Neural cell (in vitro differentiated cells): ENCODE measurements at regions not wholly inside any gene's neighbourhood (a gene's known extent, or its start where the extent isn't known, plus 50 kb on each side); places are given as distances from the start of the nearest gene placed in this dataset.

Source experiments
- H2AFZ ChIP-seq: fragments of 200-600, 300-800 bp; sonication (generic), shearing (Covaris generic); 2 replicates; pipeline ENCODE4 v1.6.0; 2014; ENCODE audit warnings: low read depth, mild to moderate bottlenecking, antibody characterized with exemption, low read length, moderate library complexity
- H3F3A ChIP-seq: fragments of 200-600 bp; shearing (Covaris generic); 2 replicates; pipeline ENCODE4 v1.6.1; 2016; ENCODE audit warnings: mild to moderate bottlenecking, moderate library complexity, mixed read lengths, antibody characterized with exemption, low read length; ENCODE audit not compliant: insufficient read depth, poor library complexity, severe bottlenecking
- H3K27ac ChIP-seq: fragments of 200-600, 300-800 bp; sonication (generic), shearing (Covaris generic); 2 replicates; pipeline ENCODE4 v1.5.1; 2014; ENCODE audit warnings: mild to moderate bottlenecking, low read length, moderate library complexity
- H3K27me3 ChIP-seq: fragments of 300-800, 200-600 bp; sonication (generic), shearing (Covaris generic); 2 replicates; pipeline ENCODE4 v1.6.0; 2014; ENCODE audit warnings: mild to moderate bottlenecking, low read depth, low read length, moderate library complexity; ENCODE audit not compliant: insufficient read depth
- H3K36me3 ChIP-seq: fragments of 300-800, 200-600 bp; sonication (generic), shearing (Covaris generic); 2 replicates; pipeline ENCODE4 v1.5.1; 2014; ENCODE audit warnings: mild to moderate bottlenecking, antibody characterized with exemption, low read length, moderate library complexity; ENCODE audit not compliant: insufficient read depth
- H3K4me2 ChIP-seq: fragments of 300-800, 200-600 bp; sonication (generic), shearing (Covaris generic); 2 replicates; pipeline ENCODE4 v1.6.0; 2014; ENCODE audit warnings: mild to moderate bottlenecking, low read length
- H3K4me3 ChIP-seq: fragments of 300-800, 200-600 bp; sonication (generic), shearing (Covaris generic); 2 replicates; pipeline ENCODE4 v1.5.1; 2014; ENCODE audit warnings: mild to moderate bottlenecking, low read length, moderate library complexity
- H3K79me2 ChIP-seq: fragments of 200-600 bp; shearing (Covaris generic); replicated peaks from 2 replicates; pipeline ENCODE4 v1.6.0; 2014; ENCODE audit warnings: mild to moderate bottlenecking, low read length, moderate library complexity; ENCODE audit not compliant: insufficient read depth
- H3K9ac ChIP-seq: fragments of 300-800, 200-600 bp; sonication (generic), shearing (Covaris generic); 2 replicates; pipeline ENCODE4 v1.6.1; 2016; ENCODE audit warnings: mild to moderate bottlenecking, low read length, mixed read lengths
- H3K9me2 ChIP-seq: fragments of 200-600 bp; shearing (Covaris generic); 2 replicates; pipeline ENCODE4 v1.6.1; 2016; ENCODE audit warnings: mild to moderate bottlenecking, low read length, mixed read lengths; ENCODE audit not compliant: insufficient read depth
- H3K9me3 ChIP-seq: fragments of 200-600, 300-800 bp; sonication (generic), shearing (Covaris generic); 2 replicates; pipeline ENCODE4 v1.6.1; 2016; ENCODE audit warnings: mild to moderate bottlenecking, mixed run types, low read length, moderate library complexity, mixed read lengths
- H4K20me1 ChIP-seq: fragments of 200-600 bp; shearing (Covaris generic); 2 replicates; pipeline ENCODE4 v1.6.1; 2016; ENCODE audit warnings: mild to moderate bottlenecking, mixed run types; ENCODE audit not compliant: insufficient read depth
- EP300 ChIP-seq: fragments of 450-650 bp; conservative IDR thresholded peaks from 2 replicates; pipeline ENCODE4 v1.6.1; 2014; ENCODE audit warnings: antibody characterized with exemption, mild to moderate bottlenecking, moderate library complexity; ENCODE audit not compliant: poor library complexity, severe bottlenecking
- EZH2 ChIP-seq: fragments of 200-600, 300-800 bp; shearing (Covaris generic), sonication (generic); IDR thresholded peaks from 2 replicates; pipeline ENCODE4 v1.6.1; 2014; ENCODE audit warnings: antibody characterized with exemption, low read length, borderline replicate concordance, mild to moderate bottlenecking; ENCODE audit not compliant: insufficient read depth, poor library complexity, severe bottlenecking
- MXI1 ChIP-seq: fragments of 450-650 bp; conservative IDR thresholded peaks from 2 replicates; pipeline ENCODE4 v1.6.1; 2014; ENCODE audit warnings: antibody characterized with exemption, mild to moderate bottlenecking; ENCODE audit not compliant: poor library complexity, severe bottlenecking
- POLR2AphosphoS5 ChIP-seq: IDR thresholded peaks from 2 replicates; pipeline ENCODE4 v1.6.1; 2012
- RAD21 ChIP-seq: fragments of 450-650 bp; conservative IDR thresholded peaks from 2 replicates; pipeline ENCODE4 v1.6.1; 2014; ENCODE audit warnings: antibody characterized with exemption, mild to moderate bottlenecking, moderate library complexity
- REST ChIP-seq: IDR thresholded peaks from 2 replicates; pipeline ENCODE4 v1.6.1; 2012; ENCODE audit warnings: borderline replicate concordance
- SMC3 ChIP-seq: fragments of 450-650 bp; conservative IDR thresholded peaks from 2 replicates; pipeline ENCODE4 v1.6.1; 2014; ENCODE audit warnings: antibody characterized with exemption, mild to moderate bottlenecking, moderate library complexity; ENCODE audit not compliant: poor library complexity
- TAF1 ChIP-seq: IDR thresholded peaks from 2 replicates; pipeline ENCODE4 v1.6.1; 2012; ENCODE audit warnings: low read depth
- TF ChIP-seq, protein P1 (sequence below): fragments of 450-650 bp; IDR thresholded peaks from 2 replicates; pipeline ENCODE4 v1.5.1; 2014; ENCODE audit warnings: antibody characterized with exemption, mild to moderate bottlenecking, moderate library complexity; ENCODE audit not compliant: poor library complexity, severe bottlenecking

- Histone ChIP-seq H3K9me3 (no peaks in the 10 kb centered on the region), H3K9ac (no peak overlapping the region), H3K4me2 (no peak overlapping the region), H3K36me3 (no peaks in the 10 kb centered on the region), H3K9me2 (no peaks in the 10 kb centered on the region), H3F3A (no peaks in the 10 kb centered on the region), H2AFZ (no peak overlapping the region), H3K79me2 (no peaks in the 10 kb centered on the region), H4K20me1 (no peaks in the 10 kb centered on the region), H3K27ac (no peak overlapping the region), H3K4me3 (no peak overlapping the region), H3K27me3 (no peaks in the 10 kb centered on the region)
- TF ChIP-seq EP300 (no peak), REST (no peak)
- TF ChIP-seq, protein P1, sequence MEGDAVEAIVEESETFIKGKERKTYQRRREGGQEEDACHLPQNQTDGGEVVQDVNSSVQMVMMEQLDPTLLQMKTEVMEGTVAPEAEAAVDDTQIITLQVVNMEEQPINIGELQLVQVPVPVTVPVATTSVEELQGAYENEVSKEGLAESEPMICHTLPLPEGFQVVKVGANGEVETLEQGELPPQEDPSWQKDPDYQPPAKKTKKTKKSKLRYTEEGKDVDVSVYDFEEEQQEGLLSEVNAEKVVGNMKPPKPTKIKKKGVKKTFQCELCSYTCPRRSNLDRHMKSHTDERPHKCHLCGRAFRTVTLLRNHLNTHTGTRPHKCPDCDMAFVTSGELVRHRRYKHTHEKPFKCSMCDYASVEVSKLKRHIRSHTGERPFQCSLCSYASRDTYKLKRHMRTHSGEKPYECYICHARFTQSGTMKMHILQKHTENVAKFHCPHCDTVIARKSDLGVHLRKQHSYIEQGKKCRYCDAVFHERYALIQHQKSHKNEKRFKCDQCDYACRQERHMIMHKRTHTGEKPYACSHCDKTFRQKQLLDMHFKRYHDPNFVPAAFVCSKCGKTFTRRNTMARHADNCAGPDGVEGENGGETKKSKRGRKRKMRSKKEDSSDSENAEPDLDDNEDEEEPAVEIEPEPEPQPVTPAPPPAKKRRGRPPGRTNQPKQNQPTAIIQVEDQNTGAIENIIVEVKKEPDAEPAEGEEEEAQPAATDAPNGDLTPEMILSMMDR, result no peak
Measured at GRCh38 chr4:67292636-67293035, 252.7 kb downstream of the CENPC start.

GRCh38 chr4:67292045-67292444, 253.3 kb downstream of the CENPC start:
- Histone ChIP-seq H3K9me2 (no peaks in the 10 kb centered on the region), H3K36me3 (no peaks in the 10 kb centered on the region), H4K20me1 (no peaks in the 10 kb centered on the region), H3K9me3 (no peaks in the 10 kb centered on the region), H3K27ac (no peak overlapping the region), H3K4me3 (no peak overlapping the region), H3K79me2 (no peaks in the 10 kb centered on the region), H2AFZ (no peak overlapping the region), H3K9ac (no peak overlapping the region), H3F3A (no peaks in the 10 kb centered on the region), H3K27me3 (no peaks in the 10 kb centered on the region), H3K4me2 (no peak overlapping the region)
- no peak for TF ChIP-seq RAD21
- TF ChIP-seq REST, result no peak
- no peak for TF ChIP-seq EP300
- TF ChIP-seq TAF1, result no peak
- TF ChIP-seq, protein P1, result no peak
- TF ChIP-seq SMC3, result no peak
- no peak for TF ChIP-seq POLR2AphosphoS5
- TF ChIP-seq MXI1, result no peak
- no peak for TF ChIP-seq EZH2
